ACC112 (cell line): ENCODE measurements at regions not wholly inside any gene's neighbourhood (a gene's known extent, or its start where the extent isn't known, plus 50 kb on each side); places are given as distances from the start of the nearest gene placed in this dataset.

Experiments used
- H2AFZ ChIP-seq: fragments of 200-600 bp; sonication (generic); one replicate; pipeline ENCODE4 v1.6.0; 2017; ENCODE audit warnings: antibody characterized with exemption, low read length; ENCODE audit not compliant: unreplicated experiment
- H3K27ac ChIP-seq: fragments of 200-600 bp; sonication (generic); 2 replicates; pipeline ENCODE4 v1.5.1; 2014; ENCODE audit warnings: low read depth, mild to moderate bottlenecking, antibody characterized with exemption, low read length, moderate library complexity
- H3K27me3 ChIP-seq: fragments of 200-600 bp; sonication (generic); 2 replicates; pipeline ENCODE4 v1.6.1; 2014; ENCODE audit warnings: mild to moderate bottlenecking, antibody characterized with exemption, low read length, moderate library complexity, mixed read lengths; ENCODE audit not compliant: insufficient read depth
- H3K36me3 ChIP-seq: fragments of 200-600 bp; sonication (generic); 2 replicates; pipeline ENCODE4 v1.6.1; 2016; ENCODE audit warnings: mild to moderate bottlenecking, antibody characterized with exemption, low read length, moderate library complexity, mixed read lengths; ENCODE audit not compliant: insufficient read depth
- H3K4me1 ChIP-seq: fragments of 200-600 bp; sonication (generic); one replicate; pipeline ENCODE4 v1.6.1; 2016; ENCODE audit warnings: low read length, mixed read lengths; ENCODE audit not compliant: insufficient read depth, unreplicated experiment, control insufficient read depth
- H3K4me3 ChIP-seq: fragments of 200-600 bp; sonication (generic); 2 replicates; pipeline ENCODE4 v1.5.1; 2014; ENCODE audit warnings: mild to moderate bottlenecking, low read depth, low read length
- H3K79me2 ChIP-seq: fragments of 200-600 bp; sonication (generic); one replicate; pipeline ENCODE4 v1.6.0; 2016; ENCODE audit warnings: low read length; ENCODE audit not compliant: control insufficient read depth, unreplicated experiment, insufficient read depth

- Histone ChIP-seq H2AFZ (no peak overlapping the region), H3K27me3 (no peaks in the 10 kb centered on the region), H3K27ac (no peak overlapping the region), H3K4me1 (no peaks in the 10 kb centered on the region), H3K4me3 (no peak overlapping the region), H3K79me2 (no peaks in the 10 kb centered on the region), H3K36me3 (no peaks in the 10 kb centered on the region)
Measured at GRCh38 chr2:122748552-122749011, 993.1 kb downstream of the TSN start.

DNA sequence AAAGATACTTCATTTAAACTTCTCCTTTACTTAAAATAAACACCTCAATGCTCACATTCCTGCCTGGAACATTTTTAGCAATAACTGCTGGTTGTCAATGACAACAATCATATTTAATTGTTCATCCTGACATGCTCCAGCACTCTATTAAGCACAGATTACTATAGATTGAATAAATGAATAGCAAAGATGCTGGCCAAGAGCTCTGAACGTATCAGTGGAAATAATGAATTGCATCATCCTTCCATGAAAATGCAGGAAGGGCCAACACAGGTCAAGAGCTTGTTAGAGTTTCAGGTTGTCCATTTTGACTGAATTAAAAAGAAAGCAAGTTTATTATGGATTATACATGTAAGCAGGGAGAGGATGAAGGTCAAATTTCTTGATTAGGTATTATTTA, 994.0 kb downstream of the TSN start:
- Histone ChIP-seq H3K36me3 (no peaks in the 10 kb centered on the region), H3K4me1 (no peaks in the 10 kb centered on the region), H2AFZ (no peak overlapping the region), H3K27ac (no peak overlapping the region), H3K27me3 (no peaks in the 10 kb centered on the region), H3K4me3 (no peak overlapping the region), H3K79me2 (no peaks in the 10 kb centered on the region)

GRCh38 chr2:122750095-122750494, 994.6 kb downstream of the TSN start:
- H3K27ac ChIP-seq = no peak overlapping the region
- no peak overlapping the region for H2AFZ ChIP-seq
- no peaks in the 10 kb centered on the region for H3K4me1 ChIP-seq
- H3K36me3 ChIP-seq = no peaks in the 10 kb centered on the region
- H3K27me3 ChIP-seq = no peaks in the 10 kb centered on the region
- no peak overlapping the region for H3K4me3 ChIP-seq
- no peaks in the 10 kb centered on the region for H3K79me2 ChIP-seq

DNA sequence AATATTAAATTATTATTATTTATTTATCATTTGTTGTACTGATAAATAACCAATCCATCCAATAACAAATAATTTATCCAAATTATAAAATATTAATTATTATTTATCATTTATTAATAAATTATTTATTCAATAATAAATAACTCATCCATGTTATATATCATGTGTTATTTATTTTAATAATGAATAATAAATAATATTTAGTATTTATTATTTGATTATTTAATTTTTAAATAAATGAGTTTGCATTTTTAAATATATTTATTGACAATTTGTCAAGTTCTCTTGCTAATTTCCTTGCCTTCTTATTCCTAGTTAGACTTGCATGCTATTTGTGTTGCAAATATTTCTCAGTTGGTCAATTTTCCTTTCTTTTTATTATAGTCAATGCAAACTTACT, 995.4 kb downstream of the TSN start:
- H3K4me3 ChIP-seq = no peak overlapping the region
- no peaks in the 10 kb centered on the region for H3K27me3 ChIP-seq
- no peaks in the 10 kb centered on the region for H3K36me3 ChIP-seq
- no peak overlapping the region for H2AFZ ChIP-seq
- H3K4me1 ChIP-seq = no peaks in the 10 kb centered on the region
- H3K79me2 ChIP-seq = no peaks in the 10 kb centered on the region
- H3K27ac ChIP-seq = no peak overlapping the region

DNA sequence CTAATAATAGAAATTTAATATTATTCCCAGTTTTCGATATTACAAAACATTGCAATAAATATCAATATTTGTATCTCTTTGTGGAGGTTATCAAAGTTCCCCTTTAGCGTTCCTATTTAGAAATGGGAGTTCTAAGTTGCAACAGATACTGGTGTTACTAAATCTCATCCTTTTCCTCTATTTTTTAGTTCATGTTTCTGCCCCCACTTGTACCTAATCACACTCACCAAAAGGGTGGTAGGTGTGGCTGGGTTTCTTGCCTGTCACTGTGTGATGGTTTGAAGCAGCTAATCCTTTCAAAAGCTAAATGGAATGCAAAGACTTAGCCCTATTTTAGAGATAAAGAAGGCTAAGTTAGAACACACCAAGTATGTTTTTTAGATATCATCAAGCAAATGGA, 997.9 kb downstream of the TSN start:
- Histone ChIP-seq H3K4me1 (no peaks in the 10 kb centered on the region), H2AFZ (no peak overlapping the region), H3K79me2 (no peaks in the 10 kb centered on the region), H3K27ac (no peak overlapping the region), H3K27me3 (no peaks in the 10 kb centered on the region), H3K36me3 (no peaks in the 10 kb centered on the region), H3K4me3 (no peak overlapping the region)

GRCh38 chr2:122754561-122754960, 999.1 kb downstream of the TSN start:
- H3K4me3 ChIP-seq = no peak overlapping the region
- no peak overlapping the region for H2AFZ ChIP-seq
- H3K4me1 ChIP-seq = no peaks in the 10 kb centered on the region
- no peak overlapping the region for H3K27ac ChIP-seq
- no peaks in the 10 kb centered on the region for H3K36me3 ChIP-seq
- no peaks in the 10 kb centered on the region for H3K27me3 ChIP-seq
- H3K79me2 ChIP-seq = no peaks in the 10 kb centered on the region

DNA sequence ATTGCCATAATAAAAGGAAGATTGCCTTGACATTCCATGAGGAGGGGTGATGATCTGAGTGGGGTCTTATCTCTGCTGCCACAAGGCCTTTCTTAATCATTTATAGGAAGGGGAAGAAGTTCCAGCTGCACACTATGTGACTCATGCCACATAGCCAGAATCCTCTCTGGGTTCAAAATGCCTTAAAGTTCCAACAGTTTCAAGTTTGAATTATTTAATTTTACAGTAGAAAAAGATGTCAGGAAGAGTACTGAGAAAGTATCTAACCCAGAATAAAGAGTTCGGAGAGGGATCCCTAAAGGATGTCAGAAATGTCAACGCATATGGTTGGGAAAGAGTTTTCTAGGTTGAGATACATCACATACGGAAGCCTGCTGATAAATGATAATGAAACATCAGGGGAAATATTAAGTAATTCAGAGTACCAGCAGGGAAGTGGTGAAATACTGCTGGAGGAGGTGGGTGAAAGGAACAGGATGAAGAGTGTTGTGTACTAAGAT, 999.9 kb downstream of the TSN start:
- Histone ChIP-seq H3K27me3 (no peaks in the 10 kb centered on the region), H3K4me1 (no peaks in the 10 kb centered on the region), H3K27ac (no peak overlapping the region), H3K4me3 (no peak overlapping the region), H2AFZ (no peak overlapping the region), H3K79me2 (no peaks in the 10 kb centered on the region), H3K36me3 (no peaks in the 10 kb centered on the region)

DNA sequence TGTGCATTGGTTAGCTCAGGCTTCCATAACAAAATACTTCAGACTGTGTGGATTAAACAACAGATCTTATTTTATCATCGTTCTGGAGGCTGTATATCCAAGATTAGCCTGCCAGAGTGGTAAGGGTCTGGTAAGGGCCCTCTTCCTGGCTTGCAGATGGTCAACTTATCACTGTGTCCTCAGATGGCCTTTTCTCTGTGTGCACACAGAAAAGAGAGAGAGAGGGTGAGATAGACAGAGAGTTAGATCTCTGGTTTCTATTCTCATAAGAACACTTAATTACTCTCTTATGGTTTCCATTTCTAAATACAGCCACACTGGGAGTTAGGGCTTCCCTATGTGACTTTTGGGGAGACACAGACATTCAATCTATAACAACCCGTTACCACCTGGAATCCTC, 1003.5 kb downstream of the TSN start:
- Histone ChIP-seq H3K36me3 (no peaks in the 10 kb centered on the region), H3K4me3 (no peak overlapping the region), H3K79me2 (no peaks in the 10 kb centered on the region), H3K27me3 (no peaks in the 10 kb centered on the region), H2AFZ (no peak overlapping the region), H3K27ac (no peak overlapping the region), H3K4me1 (no peaks in the 10 kb centered on the region)

GRCh38 chr2:122764014-122764413, 1008.6 kb downstream of the TSN start:
- H3K27me3 ChIP-seq = no peaks in the 10 kb centered on the region
- no peak overlapping the region for H3K27ac ChIP-seq
- H3K4me1 ChIP-seq = no peaks in the 10 kb centered on the region
- no peaks in the 10 kb centered on the region for H3K36me3 ChIP-seq
- no peaks in the 10 kb centered on the region for H3K79me2 ChIP-seq
- no peak overlapping the region for H3K4me3 ChIP-seq
- no peak overlapping the region for H2AFZ ChIP-seq

- Histone ChIP-seq H3K4me3 (no peak overlapping the region), H3K4me1 (no peaks in the 10 kb centered on the region), H3K27me3 (no peaks in the 10 kb centered on the region)
Measured at GRCh38 chr2:122780251-122780650, 1024.8 kb downstream of the TSN start.

GRCh38 chr2:122794100-122794499, 1038.6 kb downstream of the TSN start:
- Histone ChIP-seq H2AFZ (no peak overlapping the region), H3K27ac (no peak overlapping the region), H3K27me3 (no peaks in the 10 kb centered on the region), H3K4me3 (no peak overlapping the region), H3K36me3 (no peaks in the 10 kb centered on the region), H3K4me1 (no peaks in the 10 kb centered on the region), H3K79me2 (no peaks in the 10 kb centered on the region)

More at GRCh38 chr2:122780251-122780650, 1024.8 kb downstream of the TSN start:
- no peaks in the 10 kb centered on the region for H3K79me2 ChIP-seq
- H2AFZ ChIP-seq = no peak overlapping the region
- H3K36me3 ChIP-seq = no peaks in the 10 kb centered on the region
- no peak overlapping the region for H3K27ac ChIP-seq
